ENCODE measurements at regions not wholly inside any gene's neighbourhood (a gene's known extent, or its start where the extent isn't known, plus 50 kb on each side); places are given as distances from the start of the nearest gene placed in this dataset.

DNA sequence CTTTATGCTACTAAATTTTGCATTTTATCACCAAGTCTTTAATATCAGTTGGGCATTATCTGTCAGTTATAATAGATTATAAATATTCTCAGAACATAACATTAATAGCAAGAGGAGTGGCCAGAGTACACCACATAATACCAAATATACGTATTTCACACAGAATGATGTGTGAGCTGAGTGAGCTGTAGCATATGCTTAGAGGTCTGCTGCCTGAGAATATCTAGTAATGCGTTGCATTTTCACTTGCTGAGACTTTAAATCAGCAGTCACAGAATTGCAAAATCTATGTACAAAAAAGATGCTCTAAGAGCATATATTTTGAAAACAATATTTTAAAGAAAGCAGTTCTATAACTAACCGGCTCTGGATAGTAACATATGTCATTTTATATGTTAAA lies 921.1 kb upstream of the EDIL3 start:
- Histone ChIP-seq H2AFZ (ENCODE audit: low read depth, low read length) (no peak overlapping the region), H3K4me3 (ENCODE audit: low read length) (no peak overlapping the region), H3K9me3 (ENCODE audit: low read length) (no peaks in the 10 kb centered on the region), H3K79me2 (replicated peaks; ENCODE audit: insufficient read depth, low read length) (no peaks in the 10 kb centered on the region), H3K27me3 (ENCODE audit: insufficient read depth, low read depth, low read length) (no peaks in the 10 kb centered on the region), H3F3A (ENCODE audit: insufficient read depth, low read length, poor library complexity, severe bottlenecking) (no peaks in the 10 kb centered on the region), H4K20me1 (ENCODE audit: insufficient read depth) (no peaks in the 10 kb centered on the region), H3K27ac (ENCODE audit: low read length) (no peak overlapping the region), H3K9me2 (ENCODE audit: insufficient read depth, low read length) (no peaks in the 10 kb centered on the region), H3K9ac (ENCODE audit: low read length) (no peak overlapping the region), H3K4me2 (ENCODE audit: low read length) (no peak overlapping the region), H3K36me3 (ENCODE audit: insufficient read depth, low read length) (no peaks in the 10 kb centered on the region)
- TF ChIP-seq REST (IDR thresholded peaks at IDR 0.05; ENCODE audit: borderline replicate concordance), result no peak
- no peak for TF ChIP-seq EP300 (conservative IDR thresholded peaks at IDR 0.05; ENCODE audit: poor library complexity, severe bottlenecking)
- no peak for TF ChIP-seq TAF1 (IDR thresholded peaks at IDR 0.05; ENCODE audit: low read depth)
- no peak for TF ChIP-seq MXI1 (conservative IDR thresholded peaks at IDR 0.05; ENCODE audit: poor library complexity, severe bottlenecking)
- TF ChIP-seq POLR2AphosphoS5 (IDR thresholded peaks at IDR 0.05), result no peak
- no peak for TF ChIP-seq CTCF (IDR thresholded peaks at IDR 0.05; ENCODE audit: poor library complexity, severe bottlenecking)
- TF ChIP-seq EZH2 (IDR thresholded peaks at IDR 0.05; ENCODE audit: borderline replicate concordance, insufficient read depth, low read length, poor library complexity, severe bottlenecking), result no peak
- no peak for TF ChIP-seq RAD21 (conservative IDR thresholded peaks at IDR 0.05)
- TF ChIP-seq SMC3 (conservative IDR thresholded peaks at IDR 0.05; ENCODE audit: poor library complexity), result no peak

- no peak overlapping the region for H2AFZ ChIP-seq (ENCODE audit: low read depth, low read length)
Observed at GRCh38 chr5:85311536-85311935, 926.9 kb upstream of the EDIL3 start.

More at GRCh38 chr5:85311536-85311935, 926.9 kb upstream of the EDIL3 start:
- H3K36me3 ChIP-seq (ENCODE audit: insufficient read depth, low read length), result no peaks in the 10 kb centered on the region
- no peak overlapping the region for H3K4me3 ChIP-seq (ENCODE audit: low read length)
- H3F3A ChIP-seq (ENCODE audit: insufficient read depth, low read length, poor library complexity, severe bottlenecking), result no peaks in the 10 kb centered on the region
- TF ChIP-seq EZH2 (IDR thresholded peaks at IDR 0.05; ENCODE audit: borderline replicate concordance, insufficient read depth, low read length, poor library complexity, severe bottlenecking) (no peak), CTCF (IDR thresholded peaks at IDR 0.05; ENCODE audit: poor library complexity, severe bottlenecking) (no peak), POLR2AphosphoS5 (IDR thresholded peaks at IDR 0.05) (no peak)
- no peaks in the 10 kb centered on the region for H3K9me3 ChIP-seq (ENCODE audit: low read length)
- no peaks in the 10 kb centered on the region for H4K20me1 ChIP-seq (ENCODE audit: insufficient read depth)
- H3K9ac ChIP-seq (ENCODE audit: low read length), result no peak overlapping the region
- no peak overlapping the region for H3K27ac ChIP-seq (ENCODE audit: low read length)
- H3K4me2 ChIP-seq (ENCODE audit: low read length), result no peak overlapping the region
- H3K27me3 ChIP-seq (ENCODE audit: insufficient read depth, low read depth, low read length), result no peaks in the 10 kb centered on the region
- H3K79me2 ChIP-seq (replicated peaks; ENCODE audit: insufficient read depth, low read length), result no peaks in the 10 kb centered on the region
- no peaks in the 10 kb centered on the region for H3K9me2 ChIP-seq (ENCODE audit: insufficient read depth, low read length)

All from neural cell (in vitro differentiated cells).